HCT116 (cell line): ENCODE measurements at regions not wholly inside any gene's neighbourhood (a gene's known extent, or its start where the extent isn't known, plus 50 kb on each side); places are given as distances from the start of the nearest gene placed in this dataset.

Experiments
- ATAC-seq: fragments of 200-7000 bp; cut with Tn5 transposase; 2 replicates; pipeline ENCODE4 v1.9.1; 2020; ENCODE audit warnings: mild to moderate bottlenecking, moderate library complexity
- BruUV-seq: library from RNA; stranded (reverse); fragments of 400-500 nt; replicated peaks from 2 replicates; lab custom pipeline; 2021; lab: Mats Ljungman, UMichigan
- CTCF ChIA-PET: fragments of 300-600 bp; sonication (Branson Sonifier 250); formaldehyde crosslinking; loops from one replicate; lab custom pipeline; 2021; ENCODE audit warnings: antibody characterized with exemption; lab: Charles Lee
- POLR2A ChIA-PET: fragments of 300-600, 350-600 bp; sonication (Branson Sonifier 250); formaldehyde crosslinking; loops from one replicate; lab custom pipeline; 2021; ENCODE audit warnings: antibody characterized with exemption; lab: Charles Lee
- RAD21 ChIA-PET, 2 experiments: fragments of 300-600 bp; sonication (Branson Sonifier 250); formaldehyde crosslinking; loops; one replicate each; lab custom pipeline; 2023; ENCODE audit warnings: low total read pairs in 2 of 2; ENCODE audit not compliant: uncharacterized antibody in 2 of 2, unreplicated experiment in 2 of 2, low non-redundant PET in 1 of 2; lab: Charles Lee
- DNase-seq: peaks from one replicate; pipeline ENCODE4 v3.0.0-alpha.2; 2010; ENCODE audit warnings: low read depth, low spot score
- H2AFZ ChIP-seq: fragments of 200-600 bp; shearing (Covaris generic), sonication (generic); 2 replicates; pipeline ENCODE4 v1.6.1; 2017; ENCODE audit warnings: low read depth, mixed run types, mixed read lengths, antibody characterized with exemption, low read length; ENCODE audit not compliant: poor library complexity, severe bottlenecking
- H3K27ac ChIP-seq: 2 replicates; pipeline ENCODE4 v1.5.1; 2012; ENCODE audit warnings: low read depth, low read length
- H3K27me3 ChIP-seq: fragments of 200-600 bp; sonication (generic); 2 replicates; pipeline ENCODE4 v1.6.1; 2016; ENCODE audit warnings: mixed run types, low read length, mixed read lengths; ENCODE audit not compliant: insufficient read depth
- H3K36me3 ChIP-seq, 2 experiments: fragments of 200-500 bp in 1 of 2; fragments of 200-600 bp in 1 of 2; sonication (Bioruptor generic) in 1 of 2; sonication (generic) in 1 of 2; 2 replicates each; pipeline versions ENCODE4 v1.5.1 to v1.6.1; 2014 to 2016; ENCODE audit warnings: low read length in 2 of 2, inconsistent platforms in 1 of 2, mixed read lengths in 1 of 2, mixed run types in 1 of 2; ENCODE audit not compliant: insufficient read depth in 2 of 2, control insufficient read depth in 1 of 2
- H3K4me1 ChIP-seq, 2 experiments: fragments of 200-600 bp in 1 of 2; sonication (generic) in 1 of 2; 2 replicates each; pipeline versions ENCODE4 v1.5.1 to v1.6.1; 2012 to 2017; ENCODE audit warnings: low read length in 2 of 2, inconsistent platforms in 1 of 2, mild to moderate bottlenecking in 1 of 2, mixed read lengths in 1 of 2, mixed run types in 1 of 2, moderate library complexity in 1 of 2; ENCODE audit not compliant: insufficient read depth in 2 of 2, control insufficient read depth in 1 of 2
- H3K4me2 ChIP-seq: fragments of 200-600 bp; sonication (generic); 2 replicates; pipeline ENCODE4 v1.6.1; 2017; ENCODE audit warnings: mixed run types, low read length, mixed read lengths
- H3K4me3 ChIP-seq, 2 experiments: fragments of 200-600 bp in 1 of 2; sonication (generic) in 1 of 2; replicated peaks in 1 of 2; 2 replicates each; pipeline ENCODE4 v1.5.1; 2011 to 2016; ENCODE audit warnings: low read length in 2 of 2, control low read depth in 1 of 2, low read depth in 1 of 2, mild to moderate bottlenecking in 1 of 2, mixed read lengths in 1 of 2, mixed run types in 1 of 2
- H3K79me2 ChIP-seq: fragments of 200-600 bp; sonication (generic); 2 replicates; pipeline ENCODE4 v1.6.1; 2017; ENCODE audit warnings: mild to moderate bottlenecking, mixed run types, low read length, moderate library complexity, mixed read lengths; ENCODE audit not compliant: insufficient read depth
- H3K9ac ChIP-seq: fragments of 200-600 bp; sonication (generic); 2 replicates; pipeline ENCODE4 v1.6.1; 2016; ENCODE audit warnings: low read length, mixed read lengths
- H3K9me2 ChIP-seq: fragments of 200-600 bp; sonication (generic), shearing (Covaris generic); 2 replicates; pipeline ENCODE4 v1.6.1; 2017; ENCODE audit warnings: mixed run types, mild to moderate bottlenecking, moderate library complexity; ENCODE audit not compliant: insufficient read depth
- H3K9me3 ChIP-seq, 2 experiments: fragments of 200-500 bp in 1 of 2; fragments of 200-600 bp in 1 of 2; sonication (Bioruptor generic) in 1 of 2; sonication (generic) in 1 of 2; 2 replicates each; pipeline ENCODE4 v1.6.1; 2014 to 2017; ENCODE audit warnings: low read length in 2 of 2, mixed read lengths in 2 of 2, inconsistent platforms in 1 of 2, low read depth in 1 of 2, mild to moderate bottlenecking in 1 of 2, mixed run types in 1 of 2, moderate library complexity in 1 of 2; ENCODE audit not compliant: control insufficient read depth in 1 of 2, insufficient read depth in 1 of 2
- H4K20me1 ChIP-seq: fragments of 200-600 bp; sonication (generic), shearing (Covaris generic); 2 replicates; pipeline ENCODE4 v1.6.1; 2017; ENCODE audit warnings: mixed run types, mild to moderate bottlenecking, moderate library complexity; ENCODE audit not compliant: insufficient read depth
- CBX3 ChIP-seq: IDR thresholded peaks from 2 replicates; pipeline ENCODE4 v1.6.1; 2012; ENCODE audit warnings: low read depth
- CEBPB ChIP-seq: IDR thresholded peaks from 2 replicates; pipeline ENCODE4 v1.6.1; 2012; ENCODE audit warnings: low read depth
- EZH2 ChIP-seq: fragments of 200-600 bp; sonication (generic); IDR thresholded peaks from 2 replicates; pipeline ENCODE4 v1.6.1; 2017; ENCODE audit warnings: antibody characterized with exemption, mixed run types
- POLR2AphosphoS5 ChIP-seq: IDR thresholded peaks from 2 replicates; pipeline ENCODE4 v1.6.1; 2011; ENCODE audit warnings: mild to moderate bottlenecking, low read depth, low read length, moderate library complexity
- RAD21 ChIP-seq: IDR thresholded peaks from 2 replicates; pipeline ENCODE4 v1.6.1; 2012; ENCODE audit warnings: low read depth, mild to moderate bottlenecking
- SIN3A ChIP-seq: IDR thresholded peaks from 2 replicates; pipeline ENCODE4 v1.6.1; 2012; ENCODE audit warnings: low read depth
- SP1 ChIP-seq: IDR thresholded peaks from 2 replicates; pipeline ENCODE4 v1.6.1; 2012; ENCODE audit warnings: low read depth
- SRF ChIP-seq: IDR thresholded peaks from 2 replicates; pipeline ENCODE4 v1.6.1; 2012; ENCODE audit warnings: low read depth
- TCF7L2 ChIP-seq: IDR thresholded peaks from 2 replicates; pipeline ENCODE4 v1.7.0; 2011; ENCODE audit warnings: borderline replicate concordance, inconsistent platforms; ENCODE audit not compliant: insufficient read depth, insufficient read length; ENCODE audit errors: extremely low read depth
- ZNF274 ChIP-seq: fragments of 200-500 bp; sonication (Bioruptor generic); IDR thresholded peaks from 2 replicates; pipeline ENCODE4 v1.6.1; 2014; ENCODE audit warnings: mild to moderate bottlenecking, low read depth, low read length, inconsistent platforms
- intact Hi-C: fragments of 100-400 bp; cut with micrococcal nuclease; formaldehyde crosslinking; loops from 2 replicates; pipeline ENCODE4 v1.10.0; 2022
- TF ChIP-seq, protein P1 (sequence below): IDR thresholded peaks from 2 replicates; pipeline ENCODE4 v1.6.1; 2012
- TF ChIP-seq, protein P2 (sequence below): IDR thresholded peaks from 2 replicates; pipeline ENCODE4 v1.6.1; 2012
- TF ChIP-seq, protein P3 (sequence below), 3 experiments: fragments of 200-600 bp in 1 of 3; sonication (generic) in 1 of 3; IDR thresholded peaks in 2 of 3; conservative IDR thresholded peaks in 1 of 3; 2 replicates each; pipeline ENCODE4 v1.5.1; 2012 to 2017; ENCODE audit warnings: low read depth in 2 of 3, low read length in 2 of 3, antibody characterized with exemption in 1 of 3, borderline replicate concordance in 1 of 3, control low read depth in 1 of 3, mild to moderate bottlenecking in 1 of 3, mixed read lengths in 1 of 3, mixed run types in 1 of 3, moderate library complexity in 1 of 3; ENCODE audit not compliant: insufficient read depth in 1 of 3

DNA sequence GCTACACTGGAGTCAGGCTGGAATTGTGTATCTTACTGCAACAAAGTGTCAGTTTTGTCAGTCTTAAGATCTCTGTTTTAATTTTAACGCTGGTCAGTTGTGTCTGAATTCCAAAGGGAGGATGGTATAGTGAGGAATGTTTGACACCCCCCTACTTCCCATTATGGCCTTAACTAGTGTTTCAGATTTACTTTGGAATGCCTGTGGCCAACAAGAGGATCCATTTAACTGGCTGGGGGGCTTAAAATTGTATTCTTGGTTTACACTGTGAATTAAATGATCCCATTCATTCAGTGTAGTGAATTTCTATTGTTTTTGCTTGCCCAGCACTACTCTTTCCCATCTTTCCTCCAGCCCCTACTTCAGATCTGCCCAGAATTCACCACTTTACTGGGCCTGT is 75.8 kb upstream of the IQCM start:
- POLR2A ChIA-PET: no interaction called here
- no peaks in the 10 kb centered on the region for H3K9me2 ChIP-seq
- H3K27me3 ChIP-seq: no peaks in the 10 kb centered on the region
- TF ChIP-seq POLR2AphosphoS5 (no peak), SP1 (no peak), CEBPB (no peak), SRF (no peak), SIN3A (no peak)
- TF ChIP-seq, protein P1, sequence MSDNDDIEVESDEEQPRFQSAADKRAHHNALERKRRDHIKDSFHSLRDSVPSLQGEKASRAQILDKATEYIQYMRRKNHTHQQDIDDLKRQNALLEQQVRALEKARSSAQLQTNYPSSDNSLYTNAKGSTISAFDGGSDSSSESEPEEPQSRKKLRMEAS: no peak
- H3K4me2 ChIP-seq: no peak overlapping the region
- intact Hi-C loops: no loop called here
- RAD21 ChIA-PET: no interaction called here
- no peak overlapping the region for H3K9ac ChIP-seq
- no peak overlapping the region for H3K27ac ChIP-seq
- no peaks in the 10 kb centered on the region for H3K36me3 ChIP-seq
- H3K9me3 ChIP-seq: no peaks in the 10 kb centered on the region
- DNase-seq: no peak
- no TSS peak for BruUV-seq
- no peak for ATAC-seq
- H2AFZ ChIP-seq: no peak overlapping the region
- H3K4me3 ChIP-seq: no peak overlapping the region
- no peaks in the 10 kb centered on the region for H4K20me1 ChIP-seq
- peaks cover 0 to 9% of the 10 kb centered on the region in 2 experiments; a peak in 1 of 4 replicates for H3K4me1 ChIP-seq
- H3K79me2 ChIP-seq: no peaks in the 10 kb centered on the region
- CTCF ChIA-PET: no interaction called here

DNA sequence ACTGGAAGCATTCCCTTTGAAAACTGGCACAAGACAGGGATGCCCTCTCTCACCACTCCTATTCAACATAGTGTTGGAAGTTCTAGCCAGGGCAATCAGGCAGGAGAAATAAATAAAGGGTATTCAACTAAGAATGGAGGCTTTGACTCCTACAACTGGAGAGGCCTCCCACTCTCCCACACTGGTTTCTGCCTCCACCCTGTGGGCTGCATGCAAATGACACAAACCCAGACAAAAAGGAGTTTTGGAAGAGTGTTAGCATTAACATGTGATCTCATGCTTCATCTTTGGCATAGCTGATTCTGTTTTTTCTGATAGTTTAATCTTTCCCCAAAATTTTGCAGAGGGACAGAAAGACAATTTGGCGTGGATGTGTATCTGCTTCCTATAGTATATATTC is 80.8 kb upstream of the IQCM start:
- ChIA-PET CTCF (interaction anchor here (1.1 to 1.9 kb wide), 4 partner anchors 18 to 525 kb away, joined by 3 to 10 read pairs (median 4); no protein-coding TSS in a partner anchor), RAD21 (no interaction called here), POLR2A (no interaction called here)
- no peaks in the 10 kb centered on the region for H3K36me3 ChIP-seq
- no TSS peak for BruUV-seq
- ATAC-seq (peak; percentile 84), DNase-seq (peak; percentile 13)
- H3K79me2 ChIP-seq: no peaks in the 10 kb centered on the region
- H2AFZ ChIP-seq: no peak overlapping the region
- H3K27me3 ChIP-seq: no peaks in the 10 kb centered on the region
- intact Hi-C loops: loop anchor here (1.0 to 5.0 kb wide), 3 partner anchors 525 to 899 kb away; no protein-coding TSS in a partner anchor
- no peaks in the 10 kb centered on the region for H3K4me1 ChIP-seq
- H3K9me2 ChIP-seq: no peaks in the 10 kb centered on the region
- no peak overlapping the region for H3K9ac ChIP-seq
- no peak overlapping the region for H3K4me3 ChIP-seq
- no peaks in the 10 kb centered on the region for H3K9me3 ChIP-seq
- H4K20me1 ChIP-seq: no peaks in the 10 kb centered on the region
- no peak overlapping the region for H3K4me2 ChIP-seq
- TF ChIP-seq RAD21: peak; percentile 84
- TF ChIP-seq POLR2AphosphoS5: no peak
- TF ChIP-seq TCF7L2: no peak
- no peak for TF ChIP-seq EZH2
- TF ChIP-seq, protein P2, sequence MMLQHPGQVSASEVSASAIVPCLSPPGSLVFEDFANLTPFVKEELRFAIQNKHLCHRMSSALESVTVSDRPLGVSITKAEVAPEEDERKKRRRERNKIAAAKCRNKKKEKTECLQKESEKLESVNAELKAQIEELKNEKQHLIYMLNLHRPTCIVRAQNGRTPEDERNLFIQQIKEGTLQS: no peak
- TF ChIP-seq CBX3: no peak
- TF ChIP-seq, protein P3, sequence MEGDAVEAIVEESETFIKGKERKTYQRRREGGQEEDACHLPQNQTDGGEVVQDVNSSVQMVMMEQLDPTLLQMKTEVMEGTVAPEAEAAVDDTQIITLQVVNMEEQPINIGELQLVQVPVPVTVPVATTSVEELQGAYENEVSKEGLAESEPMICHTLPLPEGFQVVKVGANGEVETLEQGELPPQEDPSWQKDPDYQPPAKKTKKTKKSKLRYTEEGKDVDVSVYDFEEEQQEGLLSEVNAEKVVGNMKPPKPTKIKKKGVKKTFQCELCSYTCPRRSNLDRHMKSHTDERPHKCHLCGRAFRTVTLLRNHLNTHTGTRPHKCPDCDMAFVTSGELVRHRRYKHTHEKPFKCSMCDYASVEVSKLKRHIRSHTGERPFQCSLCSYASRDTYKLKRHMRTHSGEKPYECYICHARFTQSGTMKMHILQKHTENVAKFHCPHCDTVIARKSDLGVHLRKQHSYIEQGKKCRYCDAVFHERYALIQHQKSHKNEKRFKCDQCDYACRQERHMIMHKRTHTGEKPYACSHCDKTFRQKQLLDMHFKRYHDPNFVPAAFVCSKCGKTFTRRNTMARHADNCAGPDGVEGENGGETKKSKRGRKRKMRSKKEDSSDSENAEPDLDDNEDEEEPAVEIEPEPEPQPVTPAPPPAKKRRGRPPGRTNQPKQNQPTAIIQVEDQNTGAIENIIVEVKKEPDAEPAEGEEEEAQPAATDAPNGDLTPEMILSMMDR (IDR thresholded peaks at IDR 0.05 in 2 of 3, conservative IDR thresholded peaks at IDR 0.05 in 1 of 3; ENCODE audit: borderline replicate concordance in 1 of 3, insufficient read depth in 1 of 3, low read depth in 2 of 3, low read length in 2 of 3): peak; percentile 41 to 53 (median 52); a peak in 5 of 6 replicates
- TF ChIP-seq ZNF274: no peak
- H3K27ac ChIP-seq: no peak overlapping the region
